HG03039 (cell line): ENCODE measurements at regions not wholly inside any gene's neighbourhood (a gene's known extent, or its start where the extent isn't known, plus 50 kb on each side); places are given as distances from the start of the nearest gene placed in this dataset.
"Not testable (repeated sequence)": the region's sequence is repeated elsewhere in the genome, so short reads cannot be mapped to it uniquely, and the experiment has no call there.

Experiments
- ATAC-seq: cut with Tn5 transposase; IDR thresholded peaks from one replicate; pipeline ENCODE4 v1.9.1; 2021; ENCODE audit warnings: mild to moderate bottlenecking, moderate library complexity; ENCODE audit not compliant: unreplicated experiment

DNA sequence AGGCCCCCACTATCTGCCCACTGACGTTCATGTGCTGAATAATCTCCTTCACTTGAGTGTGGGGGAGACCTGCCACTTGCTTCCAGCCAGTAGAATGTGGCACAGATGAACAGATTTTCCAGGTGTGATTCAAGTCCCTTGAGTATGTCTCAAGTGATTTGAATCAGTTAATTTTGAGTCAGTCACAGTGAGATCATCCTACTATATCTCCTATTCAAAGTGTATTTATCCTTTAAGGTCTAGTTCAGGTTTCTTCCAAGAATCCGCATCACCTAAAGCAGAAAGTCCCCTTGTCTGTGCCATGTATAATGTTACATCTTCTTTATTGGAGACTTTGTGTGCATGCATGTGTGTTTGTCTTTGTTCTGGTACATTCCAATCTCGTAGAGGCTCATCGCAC lies 208.3 kb upstream of the DAB2 start:
- ATAC-seq = no peak

DNA sequence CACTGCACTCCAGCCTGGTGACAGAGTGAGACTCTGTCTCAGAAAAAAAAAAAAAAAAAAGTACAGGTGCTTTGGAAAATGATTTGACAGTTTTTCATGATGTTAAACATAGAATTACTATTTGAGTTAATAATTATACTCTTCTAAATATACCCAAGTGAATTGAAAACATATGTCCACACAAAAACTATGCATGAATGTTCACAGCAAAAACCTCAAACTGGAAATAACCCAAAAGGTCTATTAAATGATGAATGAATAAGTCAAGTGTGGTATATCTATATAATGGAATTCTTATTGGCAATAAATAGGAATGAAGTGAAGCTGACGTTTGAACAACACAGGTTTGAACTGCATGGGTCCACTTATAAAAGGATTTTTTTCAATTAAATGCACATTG lies 207.2 kb upstream of the DAB2 start:
- no peak for ATAC-seq

DNA sequence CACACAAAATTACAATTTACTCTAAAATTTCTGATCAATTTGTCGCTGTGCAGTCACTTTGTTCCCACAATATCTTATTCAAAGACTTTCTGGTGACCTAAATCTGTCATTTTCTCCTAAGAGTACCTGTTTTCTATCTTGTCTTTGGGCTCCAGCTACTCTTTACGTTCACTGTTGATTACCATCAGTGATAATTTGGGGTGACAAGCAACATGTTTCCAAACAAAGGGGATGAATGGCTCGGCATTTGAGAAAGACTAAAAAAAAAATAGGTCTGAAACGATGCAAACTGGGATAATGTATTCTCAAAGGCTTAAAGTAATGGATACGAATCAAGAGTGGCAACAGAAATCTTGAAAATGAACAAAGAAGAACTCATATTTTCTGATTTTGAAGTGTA lies 205.2 kb upstream of the DAB2 start:
- no peak for ATAC-seq

DNA sequence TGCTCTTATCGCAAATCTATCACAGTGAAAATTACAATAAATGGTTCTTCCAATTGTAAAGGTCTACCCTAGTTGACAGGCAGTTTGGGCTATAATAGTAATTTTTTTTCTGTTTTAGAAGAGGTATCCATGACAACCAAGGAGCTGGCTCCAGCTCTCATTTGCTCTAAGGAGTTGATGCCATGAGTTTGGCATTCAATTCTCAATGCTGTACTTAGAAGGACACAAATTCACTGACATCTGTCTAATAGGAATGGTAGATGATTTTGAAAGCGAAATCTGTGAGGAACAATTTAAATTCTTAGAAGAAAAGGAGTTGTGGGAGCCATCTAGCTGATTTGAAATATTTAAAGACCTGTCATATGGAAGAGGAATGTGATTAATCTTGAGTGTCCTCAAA lies 203.6 kb upstream of the DAB2 start:
- ATAC-seq = no peak

DNA sequence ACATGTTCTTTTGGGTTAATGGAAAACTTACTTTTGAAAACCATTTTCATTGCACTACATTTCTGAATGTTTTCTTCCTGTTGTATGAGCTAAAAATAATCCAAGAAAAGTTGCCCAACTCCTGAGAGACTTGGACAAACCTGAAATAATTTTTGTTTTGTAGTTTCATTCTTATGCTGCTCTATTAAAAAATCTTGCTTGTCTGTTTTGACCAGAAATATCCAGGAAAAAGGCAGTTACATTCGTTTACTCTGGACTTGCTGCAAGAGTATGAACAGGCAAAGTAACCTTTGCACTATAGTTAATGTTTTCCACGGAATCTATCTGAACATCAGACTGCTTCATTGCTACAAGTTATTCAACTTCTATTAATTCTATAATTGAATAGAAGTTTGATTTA lies 200.1 kb upstream of the DAB2 start:
- ATAC-seq = no peak

DNA sequence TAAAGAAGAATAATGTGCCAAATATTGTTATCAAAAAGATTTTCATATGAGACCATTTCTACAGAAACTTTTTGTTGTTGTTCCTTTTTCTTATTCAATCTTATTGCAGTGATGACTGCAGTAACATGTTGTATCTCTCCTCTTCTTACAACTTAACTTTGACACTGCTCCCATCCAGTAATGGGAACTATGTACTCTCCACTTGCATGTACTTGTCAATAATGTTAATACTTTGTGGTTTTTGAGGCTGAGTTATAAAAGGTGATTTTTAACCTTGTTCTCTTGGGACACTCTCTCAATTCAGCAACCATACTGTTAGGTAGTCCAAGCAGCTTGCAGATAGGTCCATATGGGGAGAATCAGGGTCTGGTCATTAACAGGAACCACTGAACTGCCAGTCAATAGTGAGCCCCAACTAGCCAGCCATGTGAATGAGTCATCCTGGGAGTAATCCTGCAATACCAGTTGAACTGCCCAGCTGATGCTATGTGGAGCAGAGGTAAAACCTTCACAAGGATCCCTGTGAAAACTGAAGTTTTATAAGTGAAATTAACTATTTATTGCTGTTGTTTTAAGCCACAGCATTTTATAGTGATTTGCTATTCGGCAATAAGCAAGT lies 199.6 kb upstream of the DAB2 start:
- ATAC-seq = no peak

DNA sequence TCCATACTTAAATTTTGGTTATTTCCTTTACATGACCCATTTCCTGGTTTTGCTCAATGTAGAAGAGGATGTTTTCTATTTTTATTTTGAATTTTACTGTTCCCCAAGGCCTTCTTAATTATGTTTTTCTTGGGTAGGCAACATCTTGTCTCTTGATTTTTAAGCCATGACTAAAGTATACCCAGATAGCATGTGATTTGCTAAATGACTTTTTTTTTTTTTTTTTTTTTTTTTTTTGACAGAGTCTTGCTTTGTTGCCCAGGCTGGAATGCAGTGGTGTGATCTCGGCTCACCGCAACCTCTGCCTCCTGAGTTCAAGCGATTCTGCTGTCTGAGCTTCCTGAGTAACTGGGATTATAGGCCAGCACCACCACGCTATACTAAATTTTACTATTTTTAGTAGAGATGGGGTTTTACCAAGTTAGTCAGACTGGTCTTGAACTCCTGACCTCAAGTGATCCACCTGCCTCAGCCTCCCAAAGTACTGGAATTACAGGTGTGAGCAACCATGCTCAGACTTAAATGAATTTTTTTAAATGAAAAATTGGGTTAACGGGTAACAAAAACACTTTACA lies 198.6 kb upstream of the DAB2 start:
- no peak for ATAC-seq

DNA sequence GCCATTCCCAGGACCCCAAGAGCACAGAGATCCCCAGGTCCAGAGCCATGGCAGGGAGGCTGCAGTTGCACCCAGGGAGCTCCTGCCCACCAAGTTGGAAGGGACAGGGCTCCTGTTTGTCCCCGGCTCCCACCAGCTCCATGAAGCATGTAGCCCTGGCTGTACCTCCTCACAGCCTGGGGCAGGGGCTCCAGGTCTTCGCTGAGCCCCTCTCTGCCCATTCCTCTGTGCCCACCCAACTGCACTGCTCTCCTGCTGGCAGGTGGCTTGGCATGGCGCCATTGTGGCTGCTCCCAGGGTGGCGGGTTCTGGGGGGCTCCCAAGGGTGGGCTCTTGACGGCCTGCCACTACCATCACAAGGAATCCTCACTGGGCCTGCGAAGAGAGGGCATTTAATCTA lies 197.5 kb upstream of the DAB2 start:
- no peak for ATAC-seq

DNA sequence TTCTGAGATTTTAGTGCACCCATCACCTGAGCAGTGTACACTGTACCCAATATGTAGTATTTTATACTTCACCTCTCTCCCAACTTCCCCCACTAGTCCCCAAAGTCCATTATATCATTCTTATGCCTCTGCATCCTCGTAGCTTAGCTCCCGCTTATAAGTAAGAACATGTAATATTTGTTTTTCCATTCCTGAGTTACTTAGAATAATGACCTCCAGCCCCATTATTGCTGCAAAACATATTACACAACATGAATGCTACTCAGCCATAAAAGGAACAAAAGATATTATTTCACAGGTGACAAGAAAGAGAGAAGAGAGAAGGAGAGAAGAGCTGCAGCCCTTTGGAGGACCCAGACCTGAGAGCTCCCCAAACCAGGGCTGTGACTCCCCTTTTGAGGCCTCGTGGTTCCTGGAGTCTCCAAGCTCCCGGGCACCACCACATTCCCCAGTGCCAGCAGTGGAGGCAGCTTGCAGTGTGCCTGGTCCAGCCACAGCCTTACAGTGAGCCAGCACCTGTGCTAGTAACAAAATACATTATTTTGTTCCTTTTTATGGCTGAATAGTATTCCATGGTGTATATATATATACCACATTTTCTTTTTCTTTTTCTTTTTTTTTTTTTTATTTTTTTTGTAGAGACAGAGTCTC lies 194.5 kb upstream of the DAB2 start:
- no peak for ATAC-seq

DNA sequence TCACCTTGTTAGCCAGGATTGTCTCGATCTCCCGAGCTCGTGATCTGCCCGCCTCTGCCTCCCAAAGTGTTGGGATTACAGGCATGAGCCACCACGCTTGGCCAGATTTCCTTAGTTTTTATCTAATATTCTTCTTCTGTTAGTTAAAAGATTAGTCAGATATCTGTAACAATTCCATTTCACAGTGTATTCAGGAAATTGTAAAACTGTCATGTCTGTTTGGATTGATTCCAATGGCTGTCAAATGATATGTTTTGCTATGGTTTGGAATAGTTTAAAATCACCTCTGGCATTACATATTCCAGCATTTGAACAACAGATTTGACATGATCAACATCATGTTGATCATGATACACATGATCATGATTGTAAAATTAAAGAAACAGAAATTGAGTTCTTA lies 193.6 kb upstream of the DAB2 start:
- ATAC-seq = no peak

DNA sequence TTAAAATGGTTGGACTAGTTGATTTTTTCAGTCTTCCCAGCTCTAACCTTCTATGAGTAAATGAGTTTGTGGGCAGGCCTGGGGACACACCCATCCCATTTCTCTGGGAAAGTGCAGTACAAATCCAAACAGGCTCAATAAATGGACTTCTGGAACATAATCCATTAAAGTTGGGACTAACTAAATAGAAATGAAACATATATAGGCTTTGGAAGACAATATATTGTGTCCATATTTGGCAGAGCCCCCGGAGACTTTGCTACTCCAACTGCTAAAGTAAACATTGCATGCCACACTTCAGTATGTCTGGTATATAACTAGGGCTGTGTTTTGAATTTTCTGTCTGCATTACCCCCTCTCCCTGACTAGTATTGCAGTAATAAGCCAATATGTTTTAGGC lies 191.4 kb upstream of the DAB2 start:
- no peak for ATAC-seq

DNA sequence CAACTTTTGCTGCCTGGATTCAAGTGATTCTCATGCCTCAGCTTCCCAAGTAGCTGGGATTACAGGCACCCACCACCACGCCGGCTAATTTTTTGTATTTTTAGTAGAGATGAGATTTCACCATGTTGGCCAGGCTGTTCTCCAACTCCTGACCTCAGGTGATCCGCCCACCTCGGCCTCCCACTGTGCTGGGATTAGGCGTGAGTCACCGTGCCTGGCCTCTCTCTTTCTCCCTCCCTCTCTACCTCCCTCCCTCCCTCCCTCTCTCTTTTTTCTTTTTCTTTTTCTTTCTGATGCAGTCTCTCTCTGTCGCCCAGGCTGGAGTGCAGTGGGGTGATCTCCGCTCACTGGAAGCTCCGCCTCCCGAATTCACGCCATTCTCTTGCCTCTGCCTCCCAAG lies 186.3 kb upstream of the DAB2 start:
- ATAC-seq = not testable (repeated sequence)

DNA sequence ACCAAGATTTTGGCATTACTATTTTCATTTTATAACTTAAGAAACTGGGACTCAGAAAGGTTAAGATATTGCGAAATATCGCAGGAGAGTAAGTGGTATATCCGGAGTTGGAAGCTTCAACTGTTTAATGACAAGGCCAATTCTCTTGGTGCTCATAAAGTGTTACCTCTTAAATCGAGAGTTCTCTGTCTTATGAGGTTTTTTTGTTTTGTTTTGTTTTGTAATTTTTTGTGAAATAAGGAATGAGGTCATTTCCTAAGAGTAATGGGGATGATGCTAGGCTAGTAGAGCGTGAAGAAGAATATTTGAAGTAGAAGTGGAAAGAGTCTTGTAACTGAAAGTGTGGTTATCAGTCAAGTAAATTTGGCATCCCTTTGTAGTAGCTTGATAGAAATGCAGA lies 183.2 kb upstream of the DAB2 start:
- ATAC-seq = no peak

DNA sequence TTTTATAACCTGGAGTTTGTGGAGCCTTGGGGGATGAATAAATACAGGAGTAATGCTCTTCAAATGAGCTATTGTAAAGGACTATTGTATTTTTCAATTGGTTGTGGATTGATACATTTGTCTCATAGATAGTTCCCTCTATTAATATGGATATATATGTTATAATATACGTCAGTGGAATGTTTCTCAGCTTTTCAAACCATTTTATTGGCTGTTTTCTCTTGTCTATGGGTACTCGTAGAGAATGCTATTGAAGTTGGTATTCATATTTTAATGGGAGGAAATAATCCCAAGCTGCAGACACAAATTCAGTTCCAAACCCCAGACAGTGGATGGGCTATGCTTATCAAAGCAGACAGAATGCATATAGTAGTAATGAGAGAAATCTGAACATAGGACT lies 181.8 kb upstream of the DAB2 start:
- no peak for ATAC-seq

DNA sequence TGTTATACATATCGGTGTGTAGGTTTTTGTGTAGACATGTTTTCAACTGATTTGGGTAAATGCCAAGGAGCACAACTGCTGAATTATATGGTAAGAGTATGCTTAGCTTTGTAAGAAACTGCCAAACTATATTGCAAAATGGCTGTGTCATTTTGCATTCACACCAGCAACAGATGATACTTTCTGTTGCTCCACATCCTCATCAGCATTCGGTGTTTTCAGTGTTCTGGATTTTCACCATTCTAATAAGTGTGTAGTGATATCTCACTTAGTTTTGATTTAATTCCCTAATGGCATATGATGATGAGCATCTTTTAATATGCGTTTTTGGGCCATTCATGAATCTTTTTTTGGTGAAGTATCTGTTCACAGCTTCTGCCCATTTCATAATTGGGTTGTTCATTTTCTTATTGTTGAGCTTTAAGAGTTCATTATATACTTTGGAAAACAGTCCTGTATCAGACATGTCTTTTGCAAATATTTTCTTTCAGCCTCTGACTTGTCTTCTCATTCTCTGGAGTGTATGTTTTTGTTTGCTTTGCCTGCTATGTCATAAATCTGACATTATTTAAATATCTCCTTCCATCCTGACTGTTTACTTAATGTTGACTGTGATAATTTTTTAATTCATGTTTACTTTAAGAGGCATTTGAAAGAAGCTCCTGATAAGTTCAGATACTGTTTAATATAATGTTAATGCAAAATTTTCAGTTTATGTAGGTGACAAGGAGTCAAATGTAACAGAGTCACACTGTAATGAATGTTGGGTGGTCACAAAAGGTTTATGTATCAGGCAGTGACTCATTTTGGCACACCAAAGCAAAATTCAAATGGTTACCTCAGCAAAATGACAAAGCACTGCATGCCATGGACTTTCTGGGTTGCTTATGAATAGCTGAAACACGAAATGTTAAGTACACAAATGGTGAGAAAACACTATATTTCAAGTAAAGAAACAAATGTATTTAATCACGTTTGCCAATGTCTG lies 181.1 kb upstream of the DAB2 start:
- no peak for ATAC-seq

DNA sequence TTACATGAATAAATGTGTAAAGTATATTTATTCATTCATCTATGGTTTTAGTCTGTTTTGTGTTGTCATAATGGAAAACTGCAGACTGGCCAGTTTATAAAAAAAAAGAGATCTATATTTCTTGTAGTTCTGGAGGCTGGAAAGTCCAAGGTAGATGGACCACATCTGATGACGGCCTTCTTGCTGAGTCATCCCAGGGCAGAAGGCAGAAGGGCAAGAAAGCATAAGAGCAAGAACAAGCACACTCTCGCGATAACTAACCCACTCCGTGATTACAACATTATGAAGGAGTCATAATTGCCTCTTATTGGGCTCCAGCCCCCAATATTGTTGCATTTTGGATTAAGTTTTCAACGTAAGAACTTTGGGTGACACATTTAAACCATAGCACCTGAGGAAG lies 180.4 kb upstream of the DAB2 start:
- no peak for ATAC-seq

DNA sequence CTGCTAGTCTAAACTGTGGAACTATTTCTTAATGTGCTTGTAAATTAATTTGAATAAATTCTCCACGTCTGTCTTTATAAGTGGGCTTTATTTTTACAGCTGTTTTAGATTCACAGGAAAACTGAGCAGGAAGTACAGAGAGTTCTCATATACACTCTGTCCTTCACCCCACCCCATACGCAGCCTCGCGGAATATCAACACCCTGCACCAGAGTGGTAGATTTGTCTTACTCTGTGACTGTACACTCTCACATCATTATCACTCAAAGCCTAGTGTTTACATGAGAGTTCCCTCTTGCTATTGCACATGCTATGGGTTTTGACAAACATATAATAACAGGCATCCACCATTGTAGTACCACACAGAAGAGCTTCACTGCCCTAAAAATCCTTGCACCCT lies 179.7 kb upstream of the DAB2 start:
- ATAC-seq = no peak

DNA sequence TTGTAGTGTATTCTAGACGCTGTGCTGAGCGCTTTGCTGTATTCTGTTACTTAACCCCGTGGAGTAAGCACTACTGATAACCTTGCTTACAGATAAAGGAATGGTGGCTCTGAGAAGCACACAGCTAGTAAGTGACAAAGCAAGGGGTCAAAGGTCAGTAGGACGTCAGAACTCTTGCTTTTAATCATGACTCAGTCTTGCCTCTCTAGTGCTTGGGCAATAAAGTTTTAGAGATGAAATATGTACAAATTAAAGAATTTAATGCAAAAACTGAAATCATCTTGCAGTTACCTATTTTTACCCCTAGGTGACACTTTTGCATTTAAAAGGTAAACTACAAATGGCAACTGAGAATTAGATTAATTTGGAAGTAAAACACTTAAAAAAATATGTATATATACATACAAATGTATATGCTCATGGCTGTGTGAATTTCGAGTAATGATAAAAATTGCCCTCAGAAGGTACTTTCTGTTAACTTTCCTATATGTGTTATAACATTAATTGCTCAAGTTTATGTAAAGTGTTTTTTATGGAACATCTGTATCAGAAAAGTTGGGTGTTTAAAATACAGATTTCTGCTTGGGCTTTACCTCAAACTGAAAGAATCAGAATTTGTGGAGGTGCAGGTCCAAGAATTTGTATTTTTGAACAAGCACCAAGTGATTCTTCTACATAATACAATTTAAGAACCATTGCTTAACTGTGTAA lies 175.1 kb upstream of the DAB2 start:
- ATAC-seq = no peak

DNA sequence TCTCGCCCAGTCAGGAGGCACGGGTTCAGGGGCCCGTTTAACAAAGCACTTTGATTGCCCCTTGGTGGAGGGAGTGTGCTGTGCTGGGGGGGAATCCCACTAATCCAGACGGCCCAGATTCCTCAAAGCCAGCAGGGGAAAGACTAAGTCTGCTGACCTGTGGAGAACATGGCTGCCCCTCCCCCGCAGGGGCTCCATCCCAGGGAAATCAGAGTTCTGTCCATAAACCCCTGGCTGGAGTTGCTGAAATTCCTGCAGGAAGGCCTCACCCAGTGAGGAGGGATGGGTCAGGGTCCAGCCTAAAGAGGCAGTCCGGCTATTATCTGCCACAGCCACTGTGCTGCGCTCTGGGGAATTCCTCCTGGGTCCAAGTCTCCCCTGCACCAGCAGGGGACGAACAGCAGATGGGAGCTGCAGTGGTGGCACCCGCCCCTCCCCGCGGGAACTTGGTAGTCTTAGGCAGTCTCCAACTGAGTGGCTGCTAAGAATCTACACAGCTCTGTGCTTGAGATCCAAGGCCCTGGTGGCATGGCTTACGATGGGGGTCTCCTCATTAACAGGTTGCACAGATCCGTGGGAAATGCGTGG lies 174.0 kb upstream of the DAB2 start:
- ATAC-seq = no peak

DNA sequence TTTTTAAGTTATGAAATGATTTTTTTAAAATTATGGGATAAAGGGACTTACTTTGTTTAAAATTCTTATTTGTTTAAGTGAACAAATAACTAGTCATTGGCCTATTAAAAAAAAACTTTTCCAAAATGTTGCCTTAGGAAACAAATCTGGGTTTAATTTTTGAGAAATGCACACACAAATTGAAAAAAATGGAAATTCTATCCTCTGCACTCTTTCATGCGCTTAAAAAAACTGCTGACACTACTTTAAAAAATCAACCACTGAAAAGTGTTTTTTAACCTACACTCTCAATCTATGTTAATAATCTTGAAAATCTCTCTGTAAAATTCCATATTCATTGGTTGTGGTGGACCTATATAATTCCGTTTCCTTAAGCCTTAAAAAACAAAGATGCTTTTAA lies 163.4 kb upstream of the DAB2 start:
- ATAC-seq = no peak

DNA sequence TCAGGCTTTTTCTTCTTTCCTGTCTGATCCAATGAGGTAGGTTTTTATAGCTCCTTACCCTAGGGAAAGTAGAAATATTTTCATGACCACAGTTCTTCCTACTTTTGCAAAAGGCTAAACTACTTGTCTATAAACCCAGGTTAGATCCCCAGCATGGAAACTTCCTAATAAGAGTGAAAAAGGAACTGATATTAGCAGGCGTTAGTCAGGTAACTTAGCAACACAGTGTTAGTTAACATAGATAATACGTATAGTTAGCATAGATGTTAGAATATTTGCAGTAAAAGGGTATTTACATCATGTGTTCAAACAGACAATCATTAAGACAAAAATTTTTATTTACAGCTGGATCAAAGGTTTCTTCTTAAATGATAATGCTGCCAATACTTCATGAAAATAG lies 162.9 kb upstream of the DAB2 start:
- no peak for ATAC-seq
